IMR-90 (cell line): ENCODE measurements at regions not wholly inside any gene's neighbourhood (a gene's known extent, or its start where the extent isn't known, plus 50 kb on each side); places are given as distances from the start of the nearest gene placed in this dataset.

Experiments
- ATAC-seq: fragments of 200-7000 bp; cut with Tn5 transposase; 2 replicates; pipeline ENCODE4 v1.9.1; 2020; ENCODE audit warnings: low read depth, mild to moderate bottlenecking, moderate library complexity
- BruUV-seq: library from RNA; stranded (reverse); fragments of 400-500 nt; replicated peaks from 2 replicates; lab custom pipeline; 2021; lab: Mats Ljungman, UMichigan
- CTCF ChIA-PET: fragments of 300-600 bp; formaldehyde crosslinking; extraction: SDS; loops from one replicate; lab custom pipeline; 2021; ENCODE audit warnings: antibody characterized with exemption; lab: Yijun Ruan, JAX
- POLR2A ChIA-PET: fragments of 300-600 bp; sonication (Branson Sonifier 250); formaldehyde crosslinking; loops from one replicate; lab custom pipeline; 2022; ENCODE audit warnings: antibody characterized with exemption; ENCODE audit not compliant: unreplicated experiment; lab: Charles Lee
- DNase-seq: peaks from one replicate; pipeline ENCODE4 v3.0.0; 2013
- H2AFZ ChIP-seq: replicated peaks from 2 replicates; pipeline ENCODE3; 2013; ENCODE audit warnings: low read length, mild to moderate bottlenecking; ENCODE audit not compliant: poor library complexity
- H2AK5ac ChIP-seq: 2 replicates; pipeline ENCODE4 v1.6.1; 2013; ENCODE audit warnings: low read depth, low read length, inconsistent platforms
- H2AK9ac ChIP-seq: replicated peaks from 2 replicates; pipeline ENCODE3; 2013; ENCODE audit warnings: mild to moderate bottlenecking, low read depth, low read length, moderate library complexity; ENCODE audit not compliant: poor library complexity
- H2BK120ac ChIP-seq: 2 replicates; pipeline ENCODE4 v1.6.1; 2013; ENCODE audit warnings: low read depth, low read length, inconsistent platforms
- H2BK15ac ChIP-seq: 3 replicates; pipeline ENCODE4 v1.6.1; 2013; ENCODE audit warnings: low read depth, low read length, inconsistent platforms
- H2BK20ac ChIP-seq: 2 replicates; pipeline ENCODE4 v1.6.1; 2013; ENCODE audit warnings: low read depth, mild to moderate bottlenecking, inconsistent platforms, low read length, moderate library complexity
- H2BK5ac ChIP-seq: 2 replicates; pipeline ENCODE4 v1.6.1; 2013; ENCODE audit warnings: mild to moderate bottlenecking, low read depth, low read length, inconsistent platforms; ENCODE audit not compliant: poor library complexity, severe bottlenecking
- H3K14ac ChIP-seq: replicated peaks from 2 replicates; pipeline ENCODE4 v1.6.1; 2013; ENCODE audit warnings: low read depth, low read length, inconsistent platforms
- H3K18ac ChIP-seq: 2 replicates; pipeline ENCODE4 v1.6.1; 2013; ENCODE audit warnings: low read depth, low read length, control low read depth
- H3K23ac ChIP-seq: 2 replicates; pipeline ENCODE4 v1.6.1; 2013; ENCODE audit warnings: low read depth, low read length, inconsistent platforms
- H3K27ac ChIP-seq: 2 replicates; pipeline ENCODE4 v1.5.1; 2013; ENCODE audit warnings: mild to moderate bottlenecking, control low read depth, low read length; ENCODE audit not compliant: insufficient read depth
- H3K27me3 ChIP-seq: 2 replicates; pipeline ENCODE4 v1.6.1; 2013; ENCODE audit warnings: low read length; ENCODE audit not compliant: control insufficient read depth, insufficient read depth
- H3K36me3 ChIP-seq: 2 replicates; pipeline ENCODE4 v1.6.1; 2013; ENCODE audit warnings: low read length, mixed read lengths; ENCODE audit not compliant: control insufficient read depth, insufficient read depth
- H3K4ac ChIP-seq: 2 replicates; pipeline ENCODE4 v1.6.1; 2013; ENCODE audit warnings: low read depth, low read length, inconsistent platforms
- H3K4me1 ChIP-seq: 2 replicates; pipeline ENCODE4 v1.6.1; 2013; ENCODE audit warnings: low read length, mixed read lengths; ENCODE audit not compliant: control insufficient read depth, insufficient read depth
- H3K4me2 ChIP-seq: 2 replicates; pipeline ENCODE4 v1.6.1; 2013; ENCODE audit warnings: low read depth, mild to moderate bottlenecking, control low read depth, low read length, moderate library complexity
- H3K4me3 ChIP-seq: 2 replicates; pipeline ENCODE4 v1.5.1; 2013; ENCODE audit warnings: low read depth, mild to moderate bottlenecking, control low read depth, low read length, moderate library complexity; ENCODE audit not compliant: insufficient read depth
- H3K56ac ChIP-seq: 2 replicates; pipeline ENCODE4 v1.6.1; 2013; ENCODE audit warnings: low read length, inconsistent platforms; ENCODE audit not compliant: insufficient read depth; ENCODE audit errors: extremely low read depth
- H3K79me1 ChIP-seq, 2 experiments: 2 replicates each; pipeline ENCODE4 v1.6.1; 2013; ENCODE audit warnings: low read length in 2 of 2, inconsistent platforms in 1 of 2, low read depth in 1 of 2
- H3K9ac ChIP-seq: 2 replicates; pipeline ENCODE4 v1.6.1; 2013; ENCODE audit warnings: low read depth, low read length, control low read depth
- H3K9me1 ChIP-seq: 2 replicates; pipeline ENCODE4 v1.6.1; 2013; ENCODE audit warnings: low read length, inconsistent platforms; ENCODE audit not compliant: insufficient read depth
- H3K9me3 ChIP-seq: 2 replicates; pipeline ENCODE4 v1.6.1; 2013; ENCODE audit warnings: low read length; ENCODE audit not compliant: control insufficient read depth, insufficient read depth
- H4K20me1 ChIP-seq: 2 replicates; pipeline ENCODE4 v1.6.1; 2013; ENCODE audit warnings: low read length, inconsistent platforms; ENCODE audit not compliant: insufficient read depth
- H4K5ac ChIP-seq: 2 replicates; pipeline ENCODE4 v1.6.1; 2013; ENCODE audit warnings: mild to moderate bottlenecking, low read depth, low read length, control low read depth
- H4K8ac ChIP-seq, 2 experiments: 2 replicates each; pipeline ENCODE4 v1.6.1; 2013; ENCODE audit warnings: low read depth in 2 of 2, low read length in 2 of 2, control low read depth in 1 of 2, inconsistent platforms in 1 of 2
- H4K91ac ChIP-seq: 2 replicates; pipeline ENCODE4 v1.6.1; 2013; ENCODE audit warnings: low read depth, low read length, inconsistent platforms; ENCODE audit not compliant: insufficient read depth
- BHLHE40 ChIP-seq: fragments of 150-350 bp; IDR thresholded peaks from 2 replicates; pipeline ENCODE4 v1.6.1; 2016; ENCODE audit warnings: mild to moderate bottlenecking, low read depth, low read length
- CEBPB ChIP-seq: IDR thresholded peaks from 2 replicates; pipeline ENCODE4 v1.6.1; 2012; ENCODE audit warnings: low read depth, low read length, improper control_type of control experiment
- CHD1 ChIP-seq: IDR thresholded peaks from 2 replicates; pipeline ENCODE4 v1.6.1; 2012; ENCODE audit warnings: low read depth, low read length, improper control_type of control experiment
- CTCF ChIP-seq: conservative IDR thresholded peaks from 2 replicates; pipeline ENCODE4 v1.5.1; 2012; ENCODE audit warnings: mild to moderate bottlenecking, low read depth, low read length, improper control_type of control experiment
- ELK1 ChIP-seq: fragments of 150-350 bp; IDR thresholded peaks from 2 replicates; pipeline ENCODE4 v1.6.1; 2016; ENCODE audit warnings: low read depth, mild to moderate bottlenecking, low read length, moderate library complexity, borderline replicate concordance
- MAZ ChIP-seq: IDR thresholded peaks from 2 replicates; pipeline ENCODE4 v1.6.1; 2012; ENCODE audit warnings: low read depth, mild to moderate bottlenecking, low read length, improper control_type of control experiment, moderate library complexity, borderline replicate concordance
- RCOR1 ChIP-seq: IDR thresholded peaks from 2 replicates; pipeline ENCODE4 v1.6.1; 2012; ENCODE audit warnings: mild to moderate bottlenecking, low read length, improper control_type of control experiment; ENCODE audit not compliant: insufficient replicate concordance
- USF2 ChIP-seq: fragments of 150-350 bp; IDR thresholded peaks from 2 replicates; pipeline ENCODE4 v1.6.1; 2017; ENCODE audit warnings: mild to moderate bottlenecking, antibody characterized with exemption, low read length, low read depth
- WGBS, 2 experiments: methylation state at CpG; one replicate each; pipeline versions ENCODE4 v1.1.5 to v1.1.7; 2013; ENCODE audit warnings: missing lambda C conversion rate in 2 of 2; ENCODE audit not compliant: insufficient read length in 1 of 2; ENCODE audit errors: extremely low coverage in 2 of 2; 5-methylcytosine and 5-hydroxymethylcytosine counted together
- dilution Hi-C: fragments of 300-500 bp; cut with HindIII; formaldehyde crosslinking; loops from one replicate; pipeline ENCODE4 v1.14.3; 2018; ENCODE audit warnings: low sequenced_read_pairs; ENCODE audit not compliant: unreplicated experiment
- in situ Hi-C: fragments of 300-500 bp; cut with MboI; formaldehyde crosslinking; loops from 3 replicates; pipeline ENCODE4 v1.14.3; 2019; ENCODE audit warnings: low sequenced_read_pairs, inconsistent platforms, mixed read lengths
- intact Hi-C: fragments of 100-400 bp; cut with micrococcal nuclease; formaldehyde crosslinking; loops from 2 replicates; pipeline ENCODE4 v1.10.0; 2022

- intact Hi-C loops (no loop called here), dilution Hi-C loops (no loop called here), in situ Hi-C loops (no loop called here)
- Histone ChIP-seq H2BK120ac (peak overlapping the region; percentile 86), H3K4me3 (no peak overlapping the region), H3K18ac (peak overlapping the region; percentile 80; the same call in 1 of the 2 replicates), H3K14ac (peak overlapping the region; percentile 89), H2BK5ac (peak overlapping the region; percentile 96), H2AK5ac (no peak overlapping the region), H2BK15ac (peak overlapping the region; percentile 71; the same call in 1 of the 3 replicates), H4K20me1 (no peaks in the 10 kb centered on the region), H2BK20ac (peak overlapping the region; percentile 79), H3K79me1 (no peaks in the 10 kb centered on the region), H2AFZ (peak overlapping the region; percentile 35), H3K9ac (no peak overlapping the region), H4K5ac (peak overlapping the region; percentile 39; the same call in 1 of the 2 replicates), H4K8ac (peak overlapping the region; percentile 22 to 73; a peak in 3 of 4 replicates), H3K4me1 (peaks cover 15% of the 10 kb centered on the region), H3K56ac (no peak overlapping the region), H3K27me3 (no peaks in the 10 kb centered on the region), H4K91ac (0 out of 2 replicates have a peak overlapping the region, but pooled peaks have one; percentile 70), H3K27ac (peak overlapping the region; percentile 62; the same call in 1 of the 2 replicates), H3K4me2 (peak overlapping the region; percentile 40; the same call in 1 of the 2 replicates), H3K23ac (peak overlapping the region; percentile 67; the same call in 1 of the 2 replicates), H3K4ac (peak overlapping the region; percentile 79), H3K9me1 (peaks cover 15% of the 10 kb centered on the region), H3K9me3 (no peaks in the 10 kb centered on the region), H2AK9ac (no peak overlapping the region), H3K36me3 (no peaks in the 10 kb centered on the region)
- ChIA-PET POLR2A (no interaction called here), CTCF (no interaction called here)
- BruUV-seq = no TSS peak
- no CpG with 5 or more reads among the region's 2 CpGs for WGBS, 2 experiments
- TF ChIP-seq USF2 (no peak), CHD1 (no peak), CEBPB (no peak), ELK1 (no peak), CTCF (no peak), RCOR1 (no peak), MAZ (no peak), BHLHE40 (no peak)
- ATAC-seq = peak; percentile 34
- peak; percentile 58 for DNase-seq
Measured at GRCh38 chr11:131137046-131137445, 220.8 kb upstream of the SNX19 start.
